ENCODE measurements at regions not wholly inside any gene's neighbourhood (a gene's known extent, or its start where the extent isn't known, plus 50 kb on each side); places are given as distances from the start of the nearest gene placed in this dataset.

- TF ChIP-seq ZNF174 (tag by site-specific recombination; IDR thresholded peaks at IDR 0.05) (no peak), ZNF670 (tag by site-specific recombination; IDR thresholded peaks at IDR 0.05; ENCODE audit: low read depth) (no peak), ZNF449 (tag by site-specific recombination; IDR thresholded peaks at IDR 0.05) (no peak), ZNF274 (IDR thresholded peaks at IDR 0.05; ENCODE audit: low read length) (no peak), ZNF274 (tag by site-specific recombination; IDR thresholded peaks at IDR 0.05; ENCODE audit: borderline replicate concordance) (no peak), CTCF (tag by site-specific recombination; IDR thresholded peaks at IDR 0.05) (no peak), ZNF23 (tag by site-specific recombination; IDR thresholded peaks at IDR 0.05; ENCODE audit: borderline replicate concordance) (no peak), YY1 (tag by site-specific recombination; IDR thresholded peaks at IDR 0.05) (no peak), SP2 (tag by site-specific recombination; IDR thresholded peaks at IDR 0.05) (no peak), ZNF76 (tag by site-specific recombination; IDR thresholded peaks at IDR 0.05; ENCODE audit: borderline replicate concordance, low read depth) (no peak), ZNF133 (tag by site-specific recombination; IDR thresholded peaks at IDR 0.05) (no peak)
- TF ChIP-seq, protein P1, sequence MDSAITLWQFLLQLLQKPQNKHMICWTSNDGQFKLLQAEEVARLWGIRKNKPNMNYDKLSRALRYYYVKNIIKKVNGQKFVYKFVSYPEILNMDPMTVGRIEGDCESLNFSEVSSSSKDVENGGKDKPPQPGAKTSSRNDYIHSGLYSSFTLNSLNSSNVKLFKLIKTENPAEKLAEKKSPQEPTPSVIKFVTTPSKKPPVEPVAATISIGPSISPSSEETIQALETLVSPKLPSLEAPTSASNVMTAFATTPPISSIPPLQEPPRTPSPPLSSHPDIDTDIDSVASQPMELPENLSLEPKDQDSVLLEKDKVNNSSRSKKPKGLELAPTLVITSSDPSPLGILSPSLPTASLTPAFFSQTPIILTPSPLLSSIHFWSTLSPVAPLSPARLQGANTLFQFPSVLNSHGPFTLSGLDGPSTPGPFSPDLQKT (IDR thresholded peaks at IDR 0.05; ENCODE audit: borderline replicate concordance, low read depth, low read length), result no peak
- TF ChIP-seq, protein P2, sequence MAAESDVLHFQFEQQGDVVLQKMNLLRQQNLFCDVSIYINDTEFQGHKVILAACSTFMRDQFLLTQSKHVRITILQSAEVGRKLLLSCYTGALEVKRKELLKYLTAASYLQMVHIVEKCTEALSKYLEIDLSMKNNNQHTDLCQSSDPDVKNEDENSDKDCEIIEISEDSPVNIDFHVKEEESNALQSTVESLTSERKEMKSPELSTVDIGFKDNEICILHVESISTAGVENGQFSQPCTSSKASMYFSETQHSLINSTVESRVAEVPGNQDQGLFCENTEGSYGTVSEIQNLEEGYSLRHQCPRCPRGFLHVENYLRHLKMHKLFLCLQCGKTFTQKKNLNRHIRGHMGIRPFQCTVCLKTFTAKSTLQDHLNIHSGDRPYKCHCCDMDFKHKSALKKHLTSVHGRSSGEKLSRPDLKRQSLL (tag by site-specific recombination; IDR thresholded peaks at IDR 0.05), result no peak
Observed at GRCh38 chr2:53087874-53088461, 679.6 kb upstream of the CHAC2 start.
